ENCODE measurements at regions not wholly inside any gene's neighbourhood (a gene's known extent, or its start where the extent isn't known, plus 50 kb on each side); places are given as distances from the start of the nearest gene placed in this dataset.

DNA sequence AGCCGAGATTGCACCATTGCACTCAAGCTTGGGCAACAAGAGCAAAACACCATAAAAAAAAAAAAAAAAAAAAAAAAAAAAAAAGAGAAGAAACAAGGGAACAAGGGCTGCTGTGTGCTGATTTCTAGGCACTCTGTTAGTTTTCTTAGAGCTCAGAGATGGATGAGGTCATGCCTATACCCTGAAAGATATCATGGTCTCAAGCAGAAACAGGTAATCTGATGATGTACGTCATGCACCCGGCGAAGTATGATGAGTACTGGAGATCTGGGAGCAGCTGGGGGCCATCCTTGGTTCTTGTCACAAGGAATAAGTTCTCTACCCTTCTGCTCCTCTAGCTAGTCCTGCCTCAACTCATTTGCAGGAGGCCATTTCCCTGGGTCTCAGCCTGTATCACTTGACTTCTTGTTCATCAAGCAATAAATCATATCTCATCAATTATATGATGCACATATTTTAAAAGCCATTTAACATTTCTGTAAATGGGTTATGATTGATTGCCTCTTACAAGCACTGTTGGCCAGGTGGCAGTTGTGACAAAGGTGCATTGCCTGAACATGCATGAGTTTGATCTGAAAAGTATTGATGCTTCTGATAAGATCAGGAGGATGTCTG lies 517.2 kb downstream of the DHX35 start:
- no peak for DNase-seq (ENCODE audit: low spot score)

GRCh38 chr20:39474879-39475278 lies 512.7 kb downstream of the DHX35 start:
- DNase-seq (ENCODE audit: low spot score), result no peak

DNA sequence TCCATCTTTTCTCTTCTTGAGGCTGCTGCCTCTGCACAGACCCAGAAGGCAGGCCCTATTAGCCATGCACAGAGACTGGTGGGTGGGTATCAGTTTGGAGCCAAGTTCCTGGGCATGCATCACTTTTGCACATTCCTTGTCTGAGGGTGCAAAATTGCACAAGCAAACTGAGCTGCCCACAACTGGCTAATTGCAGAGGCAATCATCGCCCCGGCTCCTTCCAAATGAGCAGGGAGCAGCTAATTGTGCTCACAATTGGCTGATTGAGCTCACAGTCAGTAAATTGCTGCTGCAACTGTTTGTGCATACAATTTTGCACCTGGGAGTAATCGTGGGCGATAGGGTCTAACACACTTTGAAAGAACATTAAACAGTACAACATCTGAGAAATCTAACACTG lies 511.4 kb downstream of the DHX35 start:
- no peak for DNase-seq (ENCODE audit: low spot score)

GRCh38 chr20:39468703-39469102 lies 506.6 kb downstream of the DHX35 start:
- no peak for DNase-seq (ENCODE audit: low spot score)

GRCh38 chr20:39464238-39464637 lies 502.1 kb downstream of the DHX35 start:
- no peak for DNase-seq (ENCODE audit: low spot score)

DNA sequence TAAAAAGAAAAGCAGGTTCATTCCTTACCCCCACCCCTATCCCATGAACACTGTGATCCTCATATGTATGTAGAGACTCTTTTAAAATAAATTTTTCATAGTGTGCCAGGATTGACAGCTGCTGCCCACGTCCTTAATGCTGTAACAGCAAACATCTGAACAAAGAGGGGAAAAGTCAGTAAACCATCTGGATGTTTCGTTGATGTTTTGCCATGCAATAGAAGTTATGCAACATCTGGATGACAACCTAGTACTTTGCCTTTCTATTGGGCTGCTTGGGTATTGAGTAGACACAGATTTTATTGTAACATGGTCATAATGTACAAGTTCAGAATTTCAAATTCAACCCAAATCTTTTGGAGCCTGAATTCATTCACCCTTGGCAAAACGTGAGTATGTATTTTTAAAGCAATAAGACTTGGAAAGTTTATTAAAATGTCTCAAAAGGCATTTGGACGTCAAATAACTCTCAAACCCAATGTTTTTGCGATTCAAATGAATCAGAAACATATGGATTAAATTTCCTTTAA lies 500.3 kb downstream of the DHX35 start:
- DNase-seq (ENCODE audit: low spot score), result no peak

DNA sequence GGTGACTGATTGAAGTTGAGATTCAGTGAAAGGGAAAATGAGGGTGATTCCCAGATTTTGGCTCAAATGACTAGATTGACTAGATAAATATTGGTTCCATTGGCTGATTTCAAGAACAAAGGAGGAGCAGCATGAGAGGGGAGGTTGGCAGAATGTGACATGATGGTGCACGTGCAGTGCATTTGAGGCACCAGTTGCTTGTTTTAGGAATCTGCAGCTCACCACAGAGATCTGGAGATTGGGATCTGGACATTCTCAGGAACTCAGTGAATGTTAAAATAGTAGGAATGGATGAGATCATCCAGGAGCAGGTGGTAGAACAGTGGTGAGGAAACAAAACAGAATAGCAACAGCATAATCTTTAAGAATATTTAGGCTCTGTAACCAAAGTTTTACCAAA lies 496.3 kb downstream of the DHX35 start:
- no peak for DNase-seq (ENCODE audit: low spot score)

GRCh38 chr20:39453890-39454289 lies 491.7 kb downstream of the DHX35 start:
- no peak for DNase-seq (ENCODE audit: low spot score)

DNA sequence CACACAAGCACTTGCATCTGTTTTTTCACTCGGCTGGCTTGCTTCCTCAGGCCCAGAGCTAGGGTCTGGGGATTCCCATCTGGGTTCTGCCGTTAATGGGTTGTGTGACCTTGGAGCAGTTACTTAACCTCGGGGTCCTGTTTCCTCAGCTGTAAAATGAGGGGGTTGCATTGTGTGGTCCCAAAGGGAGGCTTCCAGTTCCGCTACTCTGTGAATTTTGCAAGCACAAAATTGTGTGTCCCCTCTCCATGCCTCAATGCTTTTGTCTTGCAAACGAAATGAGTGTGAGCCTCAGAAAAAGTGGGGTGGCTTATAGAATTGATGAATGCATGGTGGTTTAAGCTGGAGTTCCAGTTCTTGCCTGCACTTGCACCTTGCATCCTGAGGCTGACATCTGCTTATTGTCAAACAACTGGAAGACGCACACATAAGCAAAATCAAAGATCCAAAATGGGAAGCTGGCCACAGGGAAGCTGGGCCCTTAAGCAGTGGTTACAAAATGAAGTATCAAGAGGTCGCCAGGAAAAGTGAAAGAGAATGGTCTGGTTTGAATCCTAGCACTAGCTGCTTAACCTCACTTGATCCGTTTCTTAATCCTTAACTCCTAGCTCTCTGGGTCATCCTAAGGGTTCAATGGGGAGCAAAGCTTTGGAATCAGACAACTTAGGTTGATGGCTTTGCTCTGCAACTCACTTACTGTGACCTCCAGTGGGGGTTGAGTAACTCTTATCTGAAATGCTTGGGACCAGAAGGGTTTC lies 490.6 kb downstream of the DHX35 start:
- DNase-seq (ENCODE audit: low spot score), result no peak

GRCh38 chr20:39451386-39451785 lies 489.2 kb downstream of the DHX35 start:
- no peak for DNase-seq (ENCODE audit: low spot score)

DNA sequence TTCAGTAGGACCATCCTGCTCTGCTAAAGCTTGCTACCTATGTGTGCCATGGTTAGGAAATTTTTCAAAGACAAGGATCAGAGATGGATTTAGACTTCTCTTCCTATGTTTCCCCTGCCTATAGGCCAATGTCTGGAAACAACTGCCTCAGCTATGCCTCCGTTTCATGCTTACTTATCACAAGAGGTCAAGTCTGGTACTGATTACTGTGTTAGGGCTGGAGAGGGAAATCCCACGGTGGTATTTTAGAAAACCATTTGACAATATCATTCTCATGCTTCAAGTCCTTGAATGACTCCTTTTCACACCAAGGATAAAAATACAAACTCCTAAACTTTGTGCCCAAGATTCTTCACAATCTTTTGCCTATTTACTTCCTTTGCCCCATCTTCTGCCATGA lies 484.3 kb downstream of the DHX35 start:
- no peak for DNase-seq (ENCODE audit: low spot score)

DNA sequence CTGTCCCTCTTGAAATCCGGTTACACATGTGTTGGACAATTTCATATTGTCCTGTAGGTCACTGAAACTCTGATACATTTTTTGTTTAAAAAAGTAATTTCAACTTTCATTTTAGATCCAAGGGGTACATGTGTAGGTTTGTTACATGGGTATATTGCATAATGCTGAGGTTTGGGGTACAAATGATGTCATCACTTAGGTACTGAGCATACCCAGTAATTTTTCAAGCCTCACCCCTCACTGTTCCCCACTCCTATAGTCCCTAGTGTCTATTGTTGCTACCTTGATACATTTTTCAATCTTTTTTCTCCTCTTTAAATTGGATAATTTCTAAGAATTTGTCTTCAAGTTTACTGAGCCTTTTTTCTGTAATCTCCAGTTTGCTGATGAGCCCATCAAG lies 483.0 kb downstream of the DHX35 start:
- DNase-seq (ENCODE audit: low spot score), result no peak

DNA sequence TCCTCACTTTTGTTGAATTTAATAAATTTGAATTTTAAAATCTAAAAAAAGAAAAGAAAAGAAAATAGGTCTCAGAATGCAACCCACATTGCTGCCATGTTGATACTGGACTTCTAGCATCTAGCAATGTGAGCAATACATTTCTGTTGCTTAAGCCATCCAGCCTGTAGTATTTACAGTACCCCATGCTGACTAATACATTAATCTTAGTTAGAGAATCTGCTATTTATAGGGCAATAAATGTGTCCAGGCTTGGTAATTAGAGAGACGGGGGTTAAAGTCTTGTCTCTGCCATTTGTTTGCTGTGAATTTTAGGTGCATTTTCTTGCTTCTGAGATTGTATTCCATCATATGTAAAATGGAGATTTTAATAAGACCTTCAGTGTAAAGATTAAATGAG lies 471.3 kb downstream of the DHX35 start:
- no peak for DNase-seq (ENCODE audit: low spot score)

DNA sequence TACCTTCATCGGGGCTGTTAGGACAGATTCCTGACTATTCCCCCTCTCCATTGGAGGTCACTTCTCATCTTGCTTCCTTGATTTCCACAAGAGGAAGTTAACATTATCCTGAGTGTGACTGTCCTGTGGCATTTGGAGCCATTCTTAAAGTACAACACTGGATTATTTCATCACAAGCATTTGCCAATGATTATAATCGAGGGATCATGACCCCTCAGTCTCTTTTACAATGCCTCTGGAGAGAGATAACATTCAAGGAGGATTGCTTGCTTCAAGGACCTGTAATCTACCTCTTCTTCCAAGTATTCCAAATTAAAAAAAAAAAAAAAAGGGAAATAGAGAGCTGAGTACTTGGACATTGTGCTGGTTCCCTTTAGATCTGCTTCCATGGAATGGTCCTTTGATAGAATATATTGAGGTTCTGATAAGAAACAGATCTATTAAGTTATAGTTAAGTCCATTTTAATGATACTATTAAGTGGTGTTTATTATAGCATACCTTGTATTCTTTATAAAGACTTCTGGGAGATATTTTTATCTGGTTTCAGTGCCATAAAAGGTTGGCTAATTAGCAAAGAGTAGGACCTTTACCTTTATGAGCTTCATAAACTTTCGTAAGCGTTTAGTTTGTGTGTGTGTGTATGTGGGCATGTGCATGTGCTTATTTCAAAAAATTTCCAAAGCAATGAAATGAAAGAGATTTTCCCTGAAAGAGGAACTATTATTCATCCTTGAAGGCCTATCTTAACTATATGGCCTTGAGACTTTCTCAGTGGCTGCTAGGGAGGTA lies 469.1 kb downstream of the DHX35 start:
- DNase-seq (ENCODE audit: low spot score), result no peak

- DNase-seq (ENCODE audit: low spot score), result no peak
These were observed 467.6 kb downstream of the DHX35 start for GRCh38 chr20:39429726-39430125.

GRCh38 chr20:39424962-39425678 lies 463.0 kb downstream of the DHX35 start:
- no peak for DNase-seq (ENCODE audit: low spot score)

GRCh38 chr20:39421571-39422105 lies 459.5 kb downstream of the DHX35 start:
- no peak for DNase-seq (ENCODE audit: low spot score)

- DNase-seq (ENCODE audit: low spot score), result no peak
These were observed 449.9 kb downstream of the DHX35 start for GRCh38 chr20:39412091-39412490.

DNA sequence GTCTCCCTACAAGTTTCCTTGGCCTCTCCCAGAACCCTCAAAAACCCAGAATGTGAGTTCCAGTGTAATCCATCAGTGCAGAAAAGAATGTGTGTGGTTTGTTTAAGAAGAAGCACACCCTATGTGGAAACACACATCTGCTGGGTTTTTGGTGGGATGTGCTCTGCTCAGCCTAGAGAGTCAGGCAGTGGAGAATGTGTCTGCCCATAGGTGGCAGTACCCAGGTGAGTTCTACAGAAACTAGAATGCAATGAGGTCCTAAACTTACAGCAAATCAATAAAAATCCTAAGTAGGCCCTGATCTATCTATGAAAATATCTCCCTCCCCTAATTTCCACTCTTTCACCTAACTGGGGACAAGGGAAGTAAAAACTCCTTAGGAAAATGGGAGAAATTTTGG lies 437.3 kb downstream of the DHX35 start:
- no peak for DNase-seq (ENCODE audit: low spot score)

DNA sequence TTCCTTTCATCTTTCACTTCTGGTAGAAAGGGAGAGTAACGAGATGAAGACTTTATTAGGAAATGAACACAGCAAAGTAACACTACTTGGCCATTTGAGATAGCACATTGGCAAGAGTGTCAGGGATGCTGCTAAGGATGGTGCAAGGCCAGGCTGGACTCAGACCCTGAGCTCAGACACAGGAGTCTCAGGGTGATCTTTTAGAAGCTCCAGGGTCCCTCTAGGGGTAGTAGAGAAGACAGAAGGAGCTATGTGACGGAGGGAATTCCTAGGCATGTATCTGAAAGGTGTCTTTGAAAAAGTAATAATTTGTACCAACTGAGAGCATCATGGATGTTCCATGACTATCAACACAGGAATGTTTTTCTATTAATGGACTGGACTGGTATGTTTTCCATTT lies 436.5 kb downstream of the DHX35 start:
- DNase-seq (ENCODE audit: low spot score), result no peak

GRCh38 chr20:39397646-39398045 lies 435.5 kb downstream of the DHX35 start:
- DNase-seq (ENCODE audit: low spot score), result no peak

All from hepatic stellate cell (primary cell).